Motor neuron (in vitro differentiated cells): ENCODE measurements at regions not wholly inside any gene's neighbourhood (a gene's known extent, or its start where the extent isn't known, plus 50 kb on each side); places are given as distances from the start of the nearest gene placed in this dataset.
A peak's percentile ranks its signal among the peaks of the same experiment; 100 is the strongest.

Source experiments
- ATAC-seq, 8 experiments: fragments of 200-7000 bp; cut with Tn5 transposase; replicated peaks in 6 of 8; 2 replicates each; pipeline ENCODE4 v1.8.0; 2021; ENCODE audit warnings: mild to moderate bottlenecking in 8 of 8, moderate library complexity in 8 of 8
- H3K27ac ChIP-seq, 2 donors: fragments of 250-450 bp; sonication (Bioruptor Pico); 2 replicates each; pipeline ENCODE4 v1.9.0; 2021; ENCODE audit warnings: antibody characterized with exemption in 2 of 2, mild to moderate bottlenecking in 2 of 2, moderate library complexity in 1 of 2
- H3K4me1 ChIP-seq, 2 donors: fragments of 250-450 bp; sonication (Bioruptor Pico); replicated peaks in 1 of 2; 2 replicates each; pipeline ENCODE4 v1.6.1; 2021; ENCODE audit warnings: antibody characterized with exemption in 2 of 2, mild to moderate bottlenecking in 2 of 2, moderate library complexity in 1 of 2
- H3K4me3 ChIP-seq, 5 donors: fragments of 250-450 bp; sonication (Bioruptor Pico); 2 replicates each; pipeline ENCODE4 v1.9.0; 2021; ENCODE audit warnings: antibody characterized with exemption in 5 of 5, mild to moderate bottlenecking in 5 of 5, moderate library complexity in 4 of 5
- WGBS, 10 experiments: fragments of 450-650 bp; shearing (Covaris generic); methylation state at CpG; one replicate each; pipeline ENCODE4 v1.0.0; 2022; 5-methylcytosine and 5-hydroxymethylcytosine counted together
- in situ Hi-C, 9 experiments: fragments of 400-800 bp; cut with MboI; loops; one replicate each; pipeline ENCODE4 v1.15.0; 2021; ENCODE audit warnings: low sequenced_read_pairs in 9 of 9, low pct_unique_long_range_greater_than_20kb in 2 of 9; ENCODE audit not compliant: unreplicated experiment in 9 of 9

DNA sequence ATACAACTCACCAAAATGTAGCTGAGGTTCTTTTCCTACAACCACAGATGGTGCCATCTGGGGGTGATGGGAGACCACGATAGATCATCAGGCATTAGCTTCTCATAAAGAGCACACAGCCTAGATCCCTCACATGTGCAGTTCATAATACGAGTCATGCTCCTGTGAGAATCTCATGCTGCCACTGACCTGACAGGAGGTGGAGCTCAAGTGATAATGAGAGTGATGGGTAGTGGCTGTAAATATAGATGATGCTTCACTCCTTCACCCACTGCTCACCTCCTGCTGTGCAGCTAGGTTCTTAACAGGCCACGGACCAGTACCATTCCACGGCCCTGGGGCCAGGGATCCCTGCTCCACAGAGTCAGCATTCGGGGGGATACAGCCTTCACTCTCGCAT, 943.8 kb downstream of the NLGN4Y start:
- Histone ChIP-seq H3K4me1 (no peaks in the 10 kb centered on the region), H3K4me3 (no peak overlapping the region), H3K27ac (no peak overlapping the region)
- 100% methylated on average over 1 of the region's 6 CpGs; no CpG with 5 or more reads in 9 of the 10 experiments for WGBS, 10 experiments
- in situ Hi-C loops, result no loop called here
- ATAC-seq, result peak in 2 of 8 experiments; percentile 45 to 51

DNA sequence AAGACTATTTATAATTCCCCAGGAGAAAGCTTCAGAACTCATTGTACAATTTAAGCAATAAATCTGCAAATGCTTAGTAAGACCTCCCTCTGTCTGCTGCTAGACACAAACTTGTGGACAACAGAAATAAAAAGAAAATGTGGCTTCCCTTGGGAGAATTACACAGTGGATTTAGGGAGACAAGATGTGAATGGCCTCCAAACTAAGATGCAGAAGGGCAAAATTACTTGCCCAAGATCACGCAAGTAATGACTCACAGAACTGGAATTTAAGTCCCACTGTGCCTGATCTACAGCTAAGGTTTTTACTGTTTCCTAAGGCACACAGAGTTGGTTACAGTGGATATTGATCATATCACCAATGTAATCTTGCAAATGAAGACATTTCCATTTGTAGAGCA, 947.0 kb downstream of the NLGN4Y start:
- H3K4me3 ChIP-seq, result no peak overlapping the region
- H3K27ac ChIP-seq, result no peak overlapping the region
- in situ Hi-C loops, result no loop called here
- 0 to 83% methylated on average over 1 of the region's 1 CpG; no CpG with 5 or more reads in 8 of the 10 experiments for WGBS, 10 experiments
- H3K4me1 ChIP-seq, result no peaks in the 10 kb centered on the region
- ATAC-seq, result no peak

DNA sequence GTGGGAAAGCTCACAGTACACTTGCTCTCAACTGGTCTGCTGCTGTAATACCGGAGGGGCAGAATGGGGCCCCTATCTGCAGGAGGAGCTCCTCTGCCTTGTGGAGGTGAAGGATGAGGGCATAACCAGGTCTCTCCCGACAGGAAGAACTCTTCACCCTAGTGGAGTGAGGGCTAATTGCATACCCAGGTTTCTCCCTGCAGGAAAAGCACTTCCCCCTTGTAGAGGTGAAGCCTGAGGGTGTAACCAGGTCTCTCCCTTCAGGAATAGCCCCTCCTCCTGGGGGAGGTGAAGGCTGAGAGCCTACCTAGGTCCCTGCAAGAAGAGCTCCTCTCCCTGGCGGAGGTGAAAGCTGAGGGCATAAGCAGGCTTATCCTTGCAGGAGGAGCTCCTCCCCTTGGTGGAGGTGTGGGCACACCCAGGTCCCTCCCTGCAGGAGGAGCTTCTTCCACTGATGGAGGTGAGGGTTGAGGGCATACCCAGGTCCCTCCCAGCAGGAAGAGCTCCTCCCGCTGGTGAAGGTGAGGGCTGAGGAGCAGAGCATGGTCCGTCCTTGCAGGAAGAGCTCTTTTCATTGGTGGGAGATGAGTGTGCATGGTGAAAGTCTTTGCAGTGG, 954.1 kb downstream of the NLGN4Y start:
- Histone ChIP-seq H3K4me1 (no peaks in the 10 kb centered on the region), H3K27ac (no peak overlapping the region), H3K4me3 (no peak overlapping the region)
- in situ Hi-C loops, result no loop called here
- ATAC-seq, result no peak
- whole genome bisulfite sequencing, 10 experiments, result 80% methylated on average over 1 of the region's 5 CpGs; no CpG with 5 or more reads in 9 of the 10 experiments

DNA sequence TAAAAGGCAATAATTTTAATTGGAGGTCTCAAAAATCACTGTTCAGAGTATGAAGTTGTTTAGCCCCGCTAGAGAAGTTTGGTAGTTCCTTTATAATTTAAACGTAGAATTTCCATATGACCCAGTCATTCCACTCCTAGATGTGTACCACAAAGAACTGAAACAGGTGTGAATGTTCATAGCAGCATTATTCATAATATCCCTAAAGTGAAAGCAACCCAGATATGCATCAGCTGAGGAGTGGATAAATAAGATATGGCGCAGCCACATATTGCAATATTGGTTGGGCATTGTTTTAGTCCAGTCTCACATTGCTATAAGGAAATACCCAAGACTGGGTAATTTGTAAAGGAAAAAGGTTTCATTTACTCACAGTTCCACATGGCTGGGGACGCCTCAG, 976.2 kb downstream of the NLGN4Y start:
- no peak overlapping the region for H3K27ac ChIP-seq
- H3K4me3 ChIP-seq, result no peak overlapping the region
- no peak for ATAC-seq
- no peaks in the 10 kb centered on the region for H3K4me1 ChIP-seq
- 0 to 100% (median 83%) methylated on average over 1 to 3 of the region's 4 CpGs; no CpG with 5 or more reads in 7 of the 10 experiments for WGBS, 10 experiments
- in situ Hi-C loops, result no loop called here

DNA sequence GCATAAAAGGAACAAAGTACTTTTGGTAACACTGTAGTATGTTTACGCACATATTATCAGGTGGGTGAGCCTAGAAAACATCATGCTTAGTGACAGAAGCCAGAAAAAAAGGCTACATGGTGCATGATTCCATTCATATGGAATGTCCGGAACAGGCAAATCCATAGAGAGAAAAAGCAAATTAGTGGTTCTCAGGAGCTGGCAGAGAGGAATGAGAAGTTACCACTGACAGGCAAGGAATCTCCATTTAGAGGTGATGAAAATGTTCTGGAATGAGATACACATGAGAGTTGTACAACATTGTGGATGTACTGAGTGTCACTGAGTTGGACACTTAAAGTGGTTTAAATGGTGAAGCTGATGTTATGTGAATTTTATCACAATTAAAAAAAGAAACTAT, 976.9 kb downstream of the NLGN4Y start:
- in situ Hi-C loops, result no loop called here
- H3K27ac ChIP-seq, result no peak overlapping the region
- ATAC-seq, result no peak
- 0 to 100% (median 83%) methylated on average over 1 of the region's 2 CpGs; no CpG with 5 or more reads in 7 of the 10 experiments for WGBS, 10 experiments
- H3K4me3 ChIP-seq, result no peak overlapping the region
- H3K4me1 ChIP-seq, result no peaks in the 10 kb centered on the region

DNA sequence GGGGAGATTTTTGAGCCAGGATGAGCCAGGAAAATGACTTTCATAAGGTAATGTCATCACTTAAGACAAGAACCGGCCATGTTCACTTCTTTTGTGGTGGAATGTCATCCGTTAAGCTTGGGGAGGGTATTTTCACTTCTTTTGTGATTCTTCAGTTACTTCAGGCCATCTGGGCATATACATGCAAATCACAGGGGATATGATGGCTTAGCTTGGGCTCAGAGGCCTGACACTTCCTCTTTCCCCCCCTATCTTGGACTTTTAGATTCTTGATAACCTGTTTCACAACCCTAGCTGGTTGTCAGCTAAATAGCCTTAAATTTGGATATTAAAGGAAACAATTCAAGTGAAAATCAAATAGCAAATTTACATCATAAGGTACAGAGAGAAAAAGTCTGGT, 986.0 kb downstream of the NLGN4Y start:
- Histone ChIP-seq H3K4me1 (no peaks in the 10 kb centered on the region), H3K4me3 (no peak overlapping the region), H3K27ac (no peak overlapping the region)
- ATAC-seq, result no peak
- WGBS, 10 experiments, result no CpG with 5 or more reads among the region's 2 CpGs
- in situ Hi-C loops, result no loop called here

DNA sequence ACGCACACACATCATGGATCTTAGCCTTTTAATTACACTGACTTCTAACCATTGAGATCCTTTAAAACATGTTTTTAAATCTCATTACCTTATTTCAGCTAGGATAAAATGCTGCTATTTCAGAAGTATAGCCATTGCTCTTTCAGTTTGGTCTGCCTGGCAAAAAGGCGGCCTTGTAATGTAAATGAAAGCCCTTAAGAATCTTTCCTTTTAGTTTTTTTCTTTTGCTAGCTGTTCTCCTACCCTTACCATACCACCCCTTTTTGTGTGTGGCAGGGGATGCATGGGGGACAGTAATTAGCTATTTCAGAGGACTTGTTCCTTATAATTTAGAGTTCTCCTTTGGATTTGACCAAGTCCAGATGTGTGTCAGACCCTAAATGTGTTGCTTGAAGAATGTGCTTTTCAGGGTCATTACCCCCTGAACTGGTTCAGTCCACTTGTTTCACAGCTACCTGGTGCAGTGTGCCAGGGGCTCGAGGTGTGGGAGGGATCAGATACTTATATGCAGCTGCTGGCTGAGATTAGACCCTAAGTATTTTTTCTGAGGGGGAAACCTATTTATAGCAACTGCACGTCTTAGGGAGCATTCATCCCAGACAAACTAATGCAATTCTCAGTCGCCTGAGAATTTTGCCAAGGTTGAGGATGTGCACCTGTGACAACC, 986.8 kb downstream of the NLGN4Y start:
- no peak overlapping the region for H3K27ac ChIP-seq
- in situ Hi-C loops, result no loop called here
- ATAC-seq, result no peak
- 33% methylated on average over 1 of the region's 5 CpGs; no CpG with 5 or more reads in 9 of the 10 experiments for WGBS, 10 experiments
- H3K4me1 ChIP-seq, result no peaks in the 10 kb centered on the region
- no peak overlapping the region for H3K4me3 ChIP-seq

DNA sequence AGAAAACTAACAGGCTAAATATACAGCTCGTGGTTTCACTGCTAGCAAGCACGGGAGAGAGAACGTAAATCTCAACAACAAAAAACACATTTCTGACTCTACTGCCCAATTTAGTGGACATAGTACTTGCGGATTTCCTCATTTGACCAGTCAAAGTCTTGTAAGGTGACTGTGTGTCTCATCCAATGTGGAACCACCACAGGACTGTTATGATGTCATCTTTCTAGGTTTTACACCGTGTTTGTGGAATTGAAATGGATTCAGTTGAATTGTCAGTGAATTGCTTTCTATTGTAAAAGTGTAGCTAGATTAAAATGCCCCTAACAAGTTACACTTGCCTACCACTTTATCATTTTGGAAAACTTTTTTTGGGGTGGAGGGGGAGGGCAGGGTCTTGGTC, 1010.8 kb downstream of the NLGN4Y start:
- no peak for ATAC-seq
- H3K27ac ChIP-seq, result no peak overlapping the region
- 60 to 100% (median 89%) methylated on average over 1 to 3 of the region's 5 CpGs; no CpG with 5 or more reads in 4 of the 10 experiments for WGBS, 10 experiments
- no peak overlapping the region for H3K4me3 ChIP-seq
- no peaks in the 10 kb centered on the region for H3K4me1 ChIP-seq
- in situ Hi-C loops, result no loop called here

DNA sequence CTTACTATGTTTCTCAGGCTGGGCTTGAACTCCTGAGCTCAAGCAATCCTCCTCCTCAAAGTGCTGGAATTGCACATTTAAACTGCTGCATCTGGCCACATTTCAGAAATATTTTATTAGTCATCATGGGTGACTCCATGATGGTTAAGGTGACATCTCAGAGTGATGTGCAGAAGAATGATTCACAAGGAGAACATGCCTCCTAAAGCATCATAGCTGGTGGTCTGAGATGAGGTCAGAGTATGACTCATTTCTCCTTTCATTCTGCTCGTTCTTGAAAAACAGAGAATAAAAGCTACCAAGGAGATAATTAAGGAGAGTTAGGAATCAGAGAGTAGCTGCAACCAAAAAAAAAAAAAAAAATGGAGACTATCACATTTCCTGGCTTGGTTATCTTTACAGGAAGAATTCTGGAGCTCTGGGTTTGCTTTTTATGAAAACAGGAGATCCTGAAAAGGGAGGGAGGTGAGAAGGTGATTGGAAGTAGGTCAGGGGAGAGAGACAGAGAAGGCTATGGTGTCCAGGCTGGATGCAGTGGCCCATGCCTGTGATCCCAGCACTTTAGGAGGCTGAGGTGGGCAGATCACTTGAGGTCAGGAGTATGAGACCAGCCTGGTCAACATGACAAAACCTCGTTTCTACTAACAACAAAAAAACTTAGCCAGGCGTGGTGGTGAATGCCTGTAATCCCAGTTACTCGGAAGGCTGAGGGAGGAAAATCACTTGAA, 1011.6 kb downstream of the NLGN4Y start:
- ATAC-seq, result peak in 5 of 8 experiments; percentile 69 to 96 (median 91)

DNA sequence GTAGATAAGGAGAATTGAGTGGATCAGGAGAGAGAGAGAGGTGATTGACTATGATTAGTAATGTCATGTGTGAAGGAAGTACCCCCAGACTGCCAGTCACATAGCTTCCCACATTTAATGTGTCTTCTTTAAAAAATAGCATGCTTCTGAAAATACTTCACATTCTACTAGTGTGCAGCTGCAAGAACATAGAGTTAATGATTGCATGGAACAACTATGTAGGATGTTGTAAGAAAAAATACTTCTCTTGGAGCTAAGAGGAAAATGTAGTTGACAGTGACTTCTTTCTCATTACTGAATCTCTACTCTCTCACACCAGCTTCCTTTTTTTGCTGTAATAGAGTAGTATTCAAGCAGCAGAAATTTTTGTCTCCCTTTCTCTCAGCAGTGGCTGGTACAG, 1016.2 kb downstream of the NLGN4Y start:
- ATAC-seq, result no peak
- Histone ChIP-seq H3K27ac (no peak overlapping the region), H3K4me3 (no peak overlapping the region), H3K4me1 (no peaks in the 10 kb centered on the region)
- in situ Hi-C loops, result no loop called here

More for the DNA sequence above, 1011.6 kb downstream of the NLGN4Y start:
- Histone ChIP-seq H3K4me3 (no peak overlapping the region), H3K4me1 (no peaks in the 10 kb centered on the region), H3K27ac (no peak overlapping the region)
- in situ Hi-C loops, result no loop called here
- 0 to 40% (median 20%) methylated on average over 1 of the region's 4 CpGs; no CpG with 5 or more reads in 6 of the 10 experiments for WGBS, 10 experiments

DNA sequence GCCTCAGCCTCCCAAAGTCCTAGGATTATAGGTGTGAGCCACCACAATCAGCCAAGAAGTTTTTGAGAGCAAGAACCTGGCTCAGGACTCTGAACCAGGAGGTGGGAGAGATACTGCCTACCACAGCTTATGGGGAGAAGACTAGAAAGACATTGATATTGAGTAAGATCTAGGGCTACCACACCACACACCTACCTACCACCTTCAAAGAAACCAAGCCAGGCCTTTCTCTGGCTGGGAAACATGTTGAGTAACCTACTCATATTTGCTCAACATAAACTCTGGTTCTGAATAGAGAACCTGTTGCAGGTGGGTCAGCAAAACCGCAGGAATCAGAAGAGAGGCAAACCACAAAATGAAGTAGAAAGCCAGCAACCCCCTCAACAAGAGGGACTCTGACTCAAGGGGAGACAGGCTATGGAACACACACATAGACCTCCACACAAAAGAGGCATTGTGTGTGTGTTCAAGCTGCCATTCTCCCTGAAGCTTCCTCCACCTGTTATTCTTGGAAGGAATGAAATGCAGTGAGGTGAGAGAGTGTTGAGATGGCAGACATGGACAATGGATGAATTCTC, 1021.9 kb downstream of the NLGN4Y start:
- Histone ChIP-seq H3K4me1 (no peaks in the 10 kb centered on the region), H3K27ac (no peak overlapping the region), H3K4me3 (no peak overlapping the region)
- ATAC-seq, result no peak
- no CpG with 5 or more reads among the region's 1 CpG for WGBS, 10 experiments
- in situ Hi-C loops, result no loop called here

DNA sequence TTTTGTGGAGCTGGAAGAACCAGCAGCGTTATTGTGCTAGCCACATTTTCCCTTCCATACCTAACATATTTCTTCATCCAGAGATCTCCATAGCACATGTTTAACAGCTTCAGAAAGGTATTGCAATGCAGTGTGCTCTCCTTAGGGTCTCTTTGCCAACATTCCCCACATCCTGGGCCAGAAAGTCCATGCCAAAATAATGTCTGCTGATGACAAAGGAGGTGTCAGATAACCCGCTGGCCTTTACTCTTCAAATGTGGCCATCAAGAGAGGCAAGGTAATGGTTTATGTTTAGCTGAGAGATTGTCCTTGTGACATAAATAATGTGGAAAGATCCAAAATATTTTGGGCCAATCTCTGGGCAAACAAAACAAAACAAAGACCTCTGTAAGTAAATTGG, 1027.7 kb downstream of the NLGN4Y start:
- Histone ChIP-seq H3K4me1 (no peaks in the 10 kb centered on the region), H3K27ac (no peak overlapping the region), H3K4me3 (no peak overlapping the region)
- no peak for ATAC-seq
- WGBS, 10 experiments, result 80 to 83% (median 80%) methylated on average over 1 to 2 of the region's 2 CpGs; no CpG with 5 or more reads in 7 of the 10 experiments
- in situ Hi-C loops, result no loop called here

DNA sequence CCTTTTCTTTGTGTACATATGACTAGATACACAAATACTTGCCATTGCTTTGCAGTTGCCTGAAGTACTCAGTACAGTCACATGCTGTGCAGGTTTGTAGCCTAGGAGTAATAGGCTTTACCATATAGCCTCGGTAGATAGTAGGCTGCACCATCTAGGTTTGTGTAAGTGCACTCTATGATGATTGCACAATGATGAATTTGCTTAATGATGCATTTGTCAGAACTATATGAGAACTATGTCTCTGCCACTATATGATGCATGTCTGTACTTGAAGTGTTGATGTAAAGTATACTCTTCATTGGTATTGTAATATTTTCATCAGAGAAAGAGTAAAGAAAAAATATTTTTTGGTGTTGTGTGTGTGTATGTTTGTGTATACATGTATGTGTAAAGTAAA, 1030.7 kb downstream of the NLGN4Y start:
- Histone ChIP-seq H3K4me1 (no peaks in the 10 kb centered on the region), H3K27ac (no peak overlapping the region), H3K4me3 (no peak overlapping the region)
- in situ Hi-C loops, result no loop called here
- 88 to 100% methylated on average over 1 of the region's 1 CpG; no CpG with 5 or more reads in 8 of the 10 experiments for WGBS, 10 experiments
- no peak for ATAC-seq
